SU-DHL-6 (cell line): ENCODE measurements at regions not wholly inside any gene's neighbourhood (a gene's known extent, or its start where the extent isn't known, plus 50 kb on each side); places are given as distances from the start of the nearest gene placed in this dataset.

Experiments
- H2AFZ ChIP-seq: fragments of 200-600 bp; sonication (generic); 2 replicates; pipeline ENCODE4 v1.6.1; 2014; ENCODE audit warnings: low read depth, mild to moderate bottlenecking, moderate library complexity, mixed read lengths, antibody characterized with exemption, low read length; ENCODE audit not compliant: severe bottlenecking
- H3F3A ChIP-seq: fragments of 200-600 bp; shearing (Covaris generic); 2 replicates; pipeline ENCODE4 v1.6.0; 2016; ENCODE audit warnings: antibody characterized with exemption, mild to moderate bottlenecking; ENCODE audit not compliant: insufficient read depth
- H3K27ac ChIP-seq: fragments of 200-600 bp; sonication (generic); 2 replicates; pipeline ENCODE4 v1.5.1; 2016; ENCODE audit warnings: low read depth, mild to moderate bottlenecking, low read length, moderate library complexity, mixed read lengths
- H3K27me3 ChIP-seq: fragments of 200-600 bp; sonication (generic), shearing (Covaris generic); 2 replicates; pipeline ENCODE4 v1.6.0; 2014; ENCODE audit warnings: mild to moderate bottlenecking, low read length
- H3K36me3 ChIP-seq: fragments of 200-600 bp; sonication (generic); 2 replicates; pipeline ENCODE4 v1.6.1; 2014; ENCODE audit warnings: mild to moderate bottlenecking, low read length, mixed read lengths
- H3K4me2 ChIP-seq: fragments of 300-600, 200-600 bp; shearing (Covaris generic), sonication (generic); 2 replicates; pipeline ENCODE4 v1.6.0; 2014; ENCODE audit warnings: low read length, low read depth, mild to moderate bottlenecking; ENCODE audit not compliant: poor library complexity, severe bottlenecking
- H3K4me3 ChIP-seq: fragments of 200-600 bp; sonication (generic); 2 replicates; pipeline ENCODE4 v1.5.1; 2014; ENCODE audit warnings: antibody characterized with exemption, low read length, mild to moderate bottlenecking, mixed read lengths; ENCODE audit not compliant: insufficient read depth, poor library complexity, severe bottlenecking
- H3K79me2 ChIP-seq: fragments of 200-600 bp; sonication (generic); 2 replicates; pipeline ENCODE4 v1.6.1; 2014; ENCODE audit warnings: mild to moderate bottlenecking, low read length, moderate library complexity; ENCODE audit not compliant: insufficient read depth
- H3K9ac ChIP-seq: fragments of 200-600 bp; sonication (generic); 2 replicates; pipeline ENCODE4 v1.7.0; 2014; ENCODE audit warnings: mild to moderate bottlenecking, low read length
- H3K9me2 ChIP-seq: fragments of 200-600 bp; sonication (generic); replicated peaks from 2 replicates; pipeline ENCODE4 v1.6.1; 2014; ENCODE audit warnings: low read length; ENCODE audit not compliant: insufficient read depth
- H3K9me3 ChIP-seq: fragments of 200-600 bp; sonication (generic); 2 replicates; pipeline ENCODE4 v1.6.1; 2014; ENCODE audit warnings: low read length, mixed read lengths; ENCODE audit not compliant: insufficient read depth
- H4K20me1 ChIP-seq: fragments of 200-600 bp; sonication (generic); 2 replicates; pipeline ENCODE4 v1.6.1; 2014; ENCODE audit warnings: low read depth, mild to moderate bottlenecking, antibody characterized with exemption, low read length, moderate library complexity, mixed read lengths
- EZH2phosphoT487 ChIP-seq: fragments of 200-600 bp; sonication (generic), shearing (Covaris generic); conservative IDR thresholded peaks from 2 replicates; pipeline ENCODE4 v1.6.1; 2018; ENCODE audit warnings: mild to moderate bottlenecking, antibody characterized with exemption, low read length, moderate library complexity, mixed read lengths
- TF ChIP-seq, protein P1 (sequence below): fragments of 200-600 bp; sonication (generic); IDR thresholded peaks from one replicate; pipeline ENCODE4 v1.5.1; 2017; ENCODE audit warnings: antibody characterized with exemption, mild to moderate bottlenecking, low read length, moderate library complexity; ENCODE audit not compliant: insufficient read depth, poor library complexity, severe bottlenecking

GRCh38 chr2:209236377-209236776 lies 187.5 kb upstream of the MAP2 start:
- no peaks in the 10 kb centered on the region for H3K27me3 ChIP-seq
- no peaks in the 10 kb centered on the region for H3F3A ChIP-seq
- no peak overlapping the region for H3K4me2 ChIP-seq
- H3K36me3 ChIP-seq = no peaks in the 10 kb centered on the region
- H3K4me3 ChIP-seq = no peak overlapping the region
- no peaks in the 10 kb centered on the region for H3K9me3 ChIP-seq
- no peak overlapping the region for H3K27ac ChIP-seq
- H4K20me1 ChIP-seq = 0 out of 2 replicates have a peak, but pooled peaks cover 5% of the 10 kb centered on the region
- H3K9me2 ChIP-seq = no peaks in the 10 kb centered on the region
- no peak for TF ChIP-seq EZH2phosphoT487
- TF ChIP-seq, protein P1, sequence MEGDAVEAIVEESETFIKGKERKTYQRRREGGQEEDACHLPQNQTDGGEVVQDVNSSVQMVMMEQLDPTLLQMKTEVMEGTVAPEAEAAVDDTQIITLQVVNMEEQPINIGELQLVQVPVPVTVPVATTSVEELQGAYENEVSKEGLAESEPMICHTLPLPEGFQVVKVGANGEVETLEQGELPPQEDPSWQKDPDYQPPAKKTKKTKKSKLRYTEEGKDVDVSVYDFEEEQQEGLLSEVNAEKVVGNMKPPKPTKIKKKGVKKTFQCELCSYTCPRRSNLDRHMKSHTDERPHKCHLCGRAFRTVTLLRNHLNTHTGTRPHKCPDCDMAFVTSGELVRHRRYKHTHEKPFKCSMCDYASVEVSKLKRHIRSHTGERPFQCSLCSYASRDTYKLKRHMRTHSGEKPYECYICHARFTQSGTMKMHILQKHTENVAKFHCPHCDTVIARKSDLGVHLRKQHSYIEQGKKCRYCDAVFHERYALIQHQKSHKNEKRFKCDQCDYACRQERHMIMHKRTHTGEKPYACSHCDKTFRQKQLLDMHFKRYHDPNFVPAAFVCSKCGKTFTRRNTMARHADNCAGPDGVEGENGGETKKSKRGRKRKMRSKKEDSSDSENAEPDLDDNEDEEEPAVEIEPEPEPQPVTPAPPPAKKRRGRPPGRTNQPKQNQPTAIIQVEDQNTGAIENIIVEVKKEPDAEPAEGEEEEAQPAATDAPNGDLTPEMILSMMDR = no peak
- H2AFZ ChIP-seq = no peak overlapping the region
- H3K79me2 ChIP-seq = no peaks in the 10 kb centered on the region
- H3K9ac ChIP-seq = no peak overlapping the region

- Histone ChIP-seq H3K9me2 (no peaks in the 10 kb centered on the region), H2AFZ (no peak overlapping the region), H3K79me2 (no peaks in the 10 kb centered on the region), H3K36me3 (no peaks in the 10 kb centered on the region), H3K4me2 (no peak overlapping the region), H3K4me3 (no peak overlapping the region), H3K27ac (no peak overlapping the region), H3F3A (no peaks in the 10 kb centered on the region), H4K20me1 (0 out of 2 replicates have a peak, but pooled peaks cover 5% of the 10 kb centered on the region), H3K9me3 (no peaks in the 10 kb centered on the region), H3K27me3 (no peaks in the 10 kb centered on the region), H3K9ac (no peak overlapping the region)
- TF ChIP-seq EZH2phosphoT487 = no peak
- TF ChIP-seq, protein P1 = no peak
Measured at GRCh38 chr2:209238765-209239584, 184.9 kb upstream of the MAP2 start.

DNA sequence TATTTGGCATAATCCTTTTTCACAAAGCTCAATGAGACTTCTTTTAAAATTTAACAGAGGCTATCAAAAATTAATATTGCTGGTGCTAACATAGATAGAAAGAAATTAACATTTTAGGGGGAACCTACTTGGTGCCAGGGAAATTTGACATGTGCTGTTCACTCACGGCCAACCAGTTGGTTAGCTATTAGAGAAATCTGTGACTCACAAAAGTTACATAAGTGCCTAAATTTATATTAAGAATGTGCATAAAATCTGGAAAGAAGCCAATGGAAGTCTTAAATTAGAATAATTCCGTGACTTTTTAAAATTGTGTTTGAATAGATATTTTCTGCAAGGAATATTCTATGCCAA lies 184.3 kb upstream of the MAP2 start:
- Histone ChIP-seq H3K27me3 (no peaks in the 10 kb centered on the region), H3K27ac (no peak overlapping the region), H4K20me1 (no peaks in the 10 kb centered on the region), H3K36me3 (no peaks in the 10 kb centered on the region), H3K79me2 (no peaks in the 10 kb centered on the region), H3F3A (no peaks in the 10 kb centered on the region), H3K4me3 (no peak overlapping the region), H2AFZ (no peak overlapping the region), H3K4me2 (no peak overlapping the region), H3K9me2 (no peaks in the 10 kb centered on the region), H3K9ac (no peak overlapping the region), H3K9me3 (no peaks in the 10 kb centered on the region)
- TF ChIP-seq, protein P1 = no peak
- no peak for TF ChIP-seq EZH2phosphoT487
